ENCODE measurements at regions not wholly inside any gene's neighbourhood (a gene's known extent, or its start where the extent isn't known, plus 50 kb on each side); places are given as distances from the start of the nearest gene placed in this dataset.

DNA sequence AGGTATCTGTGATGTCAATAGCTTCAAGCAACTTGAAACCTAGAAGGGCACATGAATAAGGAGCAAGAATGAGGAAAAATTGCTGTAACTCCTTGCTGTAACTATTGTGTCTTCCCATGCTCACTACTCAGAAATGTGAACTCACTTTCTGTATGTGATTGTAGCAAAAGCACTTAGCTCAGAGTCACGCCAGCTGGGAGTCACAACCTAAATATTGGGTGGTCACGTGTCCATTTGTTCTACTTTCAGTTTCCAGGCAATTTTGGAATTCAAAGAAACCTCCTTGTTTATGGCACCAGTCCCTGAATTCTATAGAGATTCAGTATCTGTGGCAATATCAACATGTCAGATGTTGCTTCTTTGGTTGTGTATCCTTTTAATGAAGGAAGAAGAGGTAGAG, 241.6 kb upstream of the AZI2 start (continued):
- TF ChIP-seq, protein P1, sequence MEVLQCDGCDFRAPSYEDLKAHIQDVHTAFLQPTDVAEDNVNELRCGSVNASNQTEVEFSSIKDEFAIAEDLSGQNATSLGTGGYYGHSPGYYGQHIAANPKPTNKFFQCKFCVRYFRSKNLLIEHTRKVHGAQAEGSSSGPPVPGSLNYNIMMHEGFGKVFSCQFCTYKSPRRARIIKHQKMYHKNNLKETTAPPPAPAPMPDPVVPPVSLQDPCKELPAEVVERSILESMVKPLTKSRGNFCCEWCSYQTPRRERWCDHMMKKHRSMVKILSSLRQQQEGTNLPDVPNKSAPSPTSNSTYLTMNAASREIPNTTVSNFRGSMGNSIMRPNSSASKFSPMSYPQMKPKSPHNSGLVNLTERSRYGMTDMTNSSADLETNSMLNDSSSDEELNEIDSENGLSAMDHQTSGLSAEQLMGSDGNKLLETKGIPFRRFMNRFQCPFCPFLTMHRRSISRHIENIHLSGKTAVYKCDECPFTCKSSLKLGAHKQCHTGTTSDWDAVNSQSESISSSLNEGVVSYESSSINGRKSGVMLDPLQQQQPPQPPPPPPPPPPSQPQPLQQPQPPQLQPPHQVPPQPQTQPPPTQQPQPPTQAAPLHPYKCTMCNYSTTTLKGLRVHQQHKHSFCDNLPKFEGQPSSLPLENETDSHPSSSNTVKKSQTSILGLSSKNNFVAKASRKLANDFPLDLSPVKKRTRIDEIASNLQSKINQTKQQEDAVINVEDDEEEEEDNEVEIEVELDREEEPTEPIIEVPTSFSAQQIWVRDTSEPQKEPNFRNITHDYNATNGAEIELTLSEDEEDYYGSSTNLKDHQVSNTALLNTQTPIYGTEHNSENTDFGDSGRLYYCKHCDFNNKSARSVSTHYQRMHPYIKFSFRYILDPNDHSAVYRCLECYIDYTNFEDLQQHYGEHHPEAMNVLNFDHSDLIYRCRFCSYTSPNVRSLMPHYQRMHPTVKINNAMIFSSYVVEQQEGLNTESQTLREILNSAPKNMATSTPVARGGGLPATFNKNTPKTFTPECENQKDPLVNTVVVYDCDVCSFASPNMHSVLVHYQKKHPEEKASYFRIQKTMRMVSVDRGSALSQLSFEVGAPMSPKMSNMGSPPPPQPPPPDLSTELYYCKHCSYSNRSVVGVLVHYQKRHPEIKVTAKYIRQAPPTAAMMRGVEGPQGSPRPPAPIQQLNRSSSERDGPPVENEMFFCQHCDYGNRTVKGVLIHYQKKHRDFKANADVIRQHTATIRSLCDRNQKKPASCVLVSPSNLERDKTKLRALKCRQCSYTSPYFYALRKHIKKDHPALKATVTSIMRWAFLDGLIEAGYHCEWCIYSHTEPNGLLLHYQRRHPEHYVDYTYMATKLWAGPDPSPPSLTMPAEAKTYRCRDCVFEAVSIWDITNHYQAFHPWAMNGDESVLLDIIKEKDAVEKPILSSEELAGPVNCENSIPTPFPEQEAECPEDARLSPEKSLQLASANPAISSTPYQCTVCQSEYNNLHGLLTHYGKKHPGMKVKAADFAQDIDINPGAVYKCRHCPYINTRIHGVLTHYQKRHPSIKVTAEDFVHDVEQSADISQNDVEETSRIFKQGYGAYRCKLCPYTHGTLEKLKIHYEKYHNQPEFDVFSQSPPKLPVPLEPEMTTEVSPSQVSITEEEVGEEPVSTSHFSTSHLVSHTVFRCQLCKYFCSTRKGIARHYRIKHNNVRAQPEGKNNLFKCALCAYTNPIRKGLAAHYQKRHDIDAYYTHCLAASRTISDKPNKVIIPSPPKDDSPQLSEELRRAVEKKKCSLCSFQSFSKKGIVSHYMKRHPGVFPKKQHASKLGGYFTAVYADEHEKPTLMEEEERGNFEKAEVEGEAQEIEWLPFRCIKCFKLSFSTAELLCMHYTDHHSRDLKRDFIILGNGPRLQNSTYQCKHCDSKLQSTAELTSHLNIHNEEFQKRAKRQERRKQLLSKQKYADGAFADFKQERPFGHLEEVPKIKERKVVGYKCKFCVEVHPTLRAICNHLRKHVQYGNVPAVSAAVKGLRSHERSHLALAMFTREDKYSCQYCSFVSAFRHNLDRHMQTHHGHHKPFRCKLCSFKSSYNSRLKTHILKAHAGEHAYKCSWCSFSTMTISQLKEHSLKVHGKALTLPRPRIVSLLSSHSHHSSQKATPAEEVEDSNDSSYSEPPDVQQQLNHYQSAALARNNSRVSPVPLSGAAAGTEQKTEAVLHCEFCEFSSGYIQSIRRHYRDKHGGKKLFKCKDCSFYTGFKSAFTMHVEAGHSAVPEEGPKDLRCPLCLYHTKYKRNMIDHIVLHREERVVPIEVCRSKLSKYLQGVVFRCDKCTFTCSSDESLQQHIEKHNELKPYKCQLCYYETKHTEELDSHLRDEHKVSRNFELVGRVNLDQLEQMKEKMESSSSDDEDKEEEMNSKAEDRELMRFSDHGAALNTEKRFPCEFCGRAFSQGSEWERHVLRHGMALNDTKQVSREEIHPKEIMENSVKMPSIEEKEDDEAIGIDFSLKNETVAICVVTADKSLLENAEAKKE (CRISPR knock-in tag; IDR thresholded peaks at IDR 0.05): no peak
- TF ChIP-seq EZH2 (IDR thresholded peaks at IDR 0.05; ENCODE audit: low read depth, unreplicated experiment): no peak
- TF ChIP-seq EZH2phosphoT487 (IDR thresholded peaks at IDR 0.05; ENCODE audit: unreplicated experiment): no peak
- no peak for TF ChIP-seq ZNF114 (CRISPR knock-in tag; IDR thresholded peaks at IDR 0.05)
- no peak for TF ChIP-seq ZNF331 (CRISPR knock-in tag; IDR thresholded peaks at IDR 0.05; ENCODE audit: low read depth)

- Histone ChIP-seq H3K36me3 (ENCODE audit: insufficient read depth) (no peaks in the 10 kb centered on the region), H3K9me2 (ENCODE audit: insufficient read depth) (no peaks in the 10 kb centered on the region), H3K4me3 (no peak overlapping the region), H3F3A (replicated peaks; ENCODE audit: low read depth) (no peaks in the 10 kb centered on the region), H4K20me1 (replicated peaks; ENCODE audit: insufficient read depth) (no peaks in the 10 kb centered on the region), H3K27me3 (ENCODE audit: insufficient read depth) (no peaks in the 10 kb centered on the region), H3K79me2 (replicated peaks; ENCODE audit: insufficient read depth) (0 out of 2 replicates have a peak, but pooled peaks cover 3% of the 10 kb centered on the region), H3K4me1 (ENCODE audit: insufficient read depth) (peaks cover 25% of the 10 kb centered on the region), H2AFZ (no peak overlapping the region), H3K27ac (ENCODE audit: low read depth) (no peak overlapping the region), H3K4me2 (peak overlapping the region; percentile 20; the same call in 1 of the 2 replicates)
- H3K36me3 Mint-ChIP-seq (ENCODE audit: low read depth): no peaks in the 10 kb centered on the region
- ATAC-seq (no peak), DNase-seq (ENCODE audit: low spot score) (no peak)
- no peaks in the 10 kb centered on the region for H3K9me3 Mint-ChIP-seq
- no peaks in the 10 kb centered on the region for H3K27me3 Mint-ChIP-seq (ENCODE audit: insufficient read depth, low read depth, poor library complexity)
- H3K4me1 Mint-ChIP-seq: peaks cover 16% of the 10 kb centered on the region
- H3K4me3 Mint-ChIP-seq: no peak overlapping the region
- no peak overlapping the region for H3K27ac Mint-ChIP-seq
- no peak for TF ChIP-seq STAT1 (IDR thresholded peaks at IDR 0.05; ENCODE audit: unreplicated experiment)
- no peak for TF ChIP-seq JUNB (IDR thresholded peaks at IDR 0.05; ENCODE audit: unreplicated experiment)
- no peak for TF ChIP-seq POLR2AphosphoS5 (IDR thresholded peaks at IDR 0.05; ENCODE audit: low read depth)
Measured at GRCh38 chr3:28590860-28591259, 242.2 kb upstream of the AZI2 start.
